BLaER1 (cell line): ENCODE measurements at regions not wholly inside any gene's neighbourhood (a gene's known extent, or its start where the extent isn't known, plus 50 kb on each side); places are given as distances from the start of the nearest gene placed in this dataset.

Experiments
- H3K27ac ChIP-seq: shearing (Covaris generic); formaldehyde crosslinking; 2 replicates; pipeline ENCODE4 v1.8.1; 2022
- H3K27me3 ChIP-seq: shearing (Covaris generic); formaldehyde crosslinking; 2 replicates; pipeline ENCODE4 v1.8.1; 2022
- H3K36me3 ChIP-seq: shearing (Covaris generic); formaldehyde crosslinking; 2 replicates; pipeline ENCODE4 v1.8.1; 2022
- H3K4me1 ChIP-seq: shearing (Covaris generic); formaldehyde crosslinking; 2 replicates; pipeline ENCODE4 v1.8.1; 2022
- H3K4me2 ChIP-seq: shearing (Covaris generic); formaldehyde crosslinking; 2 replicates; pipeline ENCODE4 v1.8.1; 2022
- H3K4me3 ChIP-seq: shearing (Covaris generic); formaldehyde crosslinking; 2 replicates; pipeline ENCODE4 v1.8.1; 2022
- H3K9ac ChIP-seq: shearing (Covaris generic); formaldehyde crosslinking; 2 replicates; pipeline ENCODE4 v1.8.1; 2022
- H3K9me3 ChIP-seq: shearing (Covaris generic); formaldehyde crosslinking; 2 replicates; pipeline ENCODE4 v1.8.1; 2022
- H4K20me1 ChIP-seq: shearing (Covaris generic); formaldehyde crosslinking; 2 replicates; pipeline ENCODE4 v1.8.1; 2022
- Cebpa-rat ChIP-seq: shearing (Covaris generic); IDR thresholded peaks from 2 replicates; pipeline ENCODE4 v1.8.1; 2022

DNA sequence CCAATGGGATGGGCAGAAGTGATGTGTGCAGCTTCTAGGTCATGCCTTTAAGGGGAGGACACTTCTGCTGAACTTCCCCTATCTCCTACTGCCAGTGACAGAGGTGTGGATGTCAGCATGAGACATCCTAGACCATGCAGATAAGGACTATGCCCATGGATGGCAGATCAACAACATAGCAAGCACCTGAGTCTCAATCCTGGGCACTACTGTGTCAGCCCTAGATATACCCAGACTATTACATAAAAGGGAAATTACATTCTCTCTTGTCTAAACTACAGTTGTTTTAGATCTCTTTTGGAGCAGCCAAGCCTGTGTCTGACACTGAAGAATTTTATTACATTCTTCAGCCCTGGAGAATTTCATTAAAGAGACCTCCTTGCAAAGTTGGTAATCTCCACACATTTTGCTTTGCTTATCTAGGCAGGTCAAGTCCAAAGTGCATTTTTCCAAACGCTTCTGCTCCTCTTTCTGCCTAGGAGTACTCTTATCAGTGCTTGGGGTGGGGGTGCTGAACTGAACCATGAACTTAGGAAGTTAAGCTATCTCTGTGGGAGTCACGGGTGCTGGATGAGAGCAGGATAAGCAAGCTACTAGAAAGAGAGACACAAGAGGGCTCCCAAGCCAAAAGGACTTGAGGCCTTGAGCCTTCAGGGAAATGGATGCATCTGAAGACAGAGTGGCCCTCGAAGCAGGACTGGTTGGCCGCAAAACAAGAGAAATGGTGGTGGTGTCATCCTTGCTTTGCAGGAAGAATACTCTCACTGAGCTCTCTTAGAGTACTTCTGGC is 95.2 kb upstream of the SPRED2 start:
- no peaks in the 10 kb centered on the region for H3K9me3 ChIP-seq
- no peak overlapping the region for H3K4me2 ChIP-seq
- no peak overlapping the region for H3K9ac ChIP-seq
- no peaks in the 10 kb centered on the region for H4K20me1 ChIP-seq
- H3K4me1 ChIP-seq: no peaks in the 10 kb centered on the region
- no peak overlapping the region for H3K27ac ChIP-seq
- no peaks in the 10 kb centered on the region for H3K27me3 ChIP-seq
- H3K36me3 ChIP-seq: no peaks in the 10 kb centered on the region
- H3K4me3 ChIP-seq: no peak overlapping the region
- no peak for TF ChIP-seq Cebpa-rat

DNA sequence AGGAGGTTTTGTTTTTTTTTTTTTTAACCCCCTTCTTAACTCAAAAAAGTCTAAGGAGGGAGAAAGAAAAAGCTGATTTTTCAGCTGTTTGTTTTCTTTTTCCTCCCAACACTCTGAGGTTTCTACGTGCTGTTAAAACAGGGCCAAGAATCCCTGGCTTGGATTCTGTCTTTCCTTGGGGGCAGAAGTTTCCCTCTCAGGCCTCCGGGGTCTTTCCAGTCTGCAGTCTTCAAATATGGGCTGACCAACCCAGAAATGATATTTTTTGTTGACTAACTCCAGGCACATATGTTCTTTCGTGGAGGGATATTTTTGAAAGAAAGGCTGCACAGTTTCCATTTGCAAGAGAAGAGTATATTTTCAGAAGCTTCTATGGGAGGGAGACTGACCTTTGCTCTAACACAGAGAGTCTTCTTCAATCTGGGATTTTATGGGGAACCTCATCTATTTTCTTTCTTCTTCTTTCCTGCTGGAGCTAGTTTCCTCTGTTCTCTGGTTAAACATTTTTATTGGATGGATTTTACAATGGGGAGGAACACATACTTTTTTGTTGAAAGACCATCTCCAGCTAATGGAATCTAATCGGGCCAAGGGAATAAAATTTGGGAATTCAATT is 93.3 kb upstream of the SPRED2 start:
- Histone ChIP-seq H4K20me1 (no peaks in the 10 kb centered on the region), H3K4me3 (no peak overlapping the region)
- no peak for TF ChIP-seq Cebpa-rat

DNA sequence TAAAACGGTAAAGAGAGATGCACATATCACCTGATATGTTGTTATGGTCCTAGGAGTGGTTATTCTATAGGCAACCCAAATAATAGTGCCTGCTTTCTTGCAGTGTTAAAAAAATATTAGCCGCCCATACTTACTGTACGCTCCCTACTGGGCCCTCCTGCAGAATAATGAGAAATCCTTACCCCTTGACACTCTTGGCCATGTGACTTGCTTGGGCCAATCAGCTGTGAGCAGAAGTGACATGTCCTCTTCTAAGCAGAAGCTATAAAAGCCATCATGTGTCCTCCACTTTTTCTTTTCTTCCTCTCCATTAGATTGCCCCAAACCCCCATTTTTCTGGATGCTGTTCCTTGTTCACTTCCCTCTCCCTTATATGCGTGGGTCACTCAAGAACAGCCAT is 90.5 kb upstream of the SPRED2 start:
- H4K20me1 ChIP-seq: no peaks in the 10 kb centered on the region
- no peaks in the 10 kb centered on the region for H3K27me3 ChIP-seq
- H3K4me2 ChIP-seq: no peak overlapping the region
- H3K4me1 ChIP-seq: no peaks in the 10 kb centered on the region
- no peak overlapping the region for H3K4me3 ChIP-seq
- H3K9me3 ChIP-seq: peaks cover 5% of the 10 kb centered on the region; the same call in 1 of the 2 replicates
- H3K36me3 ChIP-seq: no peaks in the 10 kb centered on the region
- H3K27ac ChIP-seq: no peak overlapping the region
- TF ChIP-seq Cebpa-rat: no peak
- no peak overlapping the region for H3K9ac ChIP-seq

More for the DNA sequence above, 93.3 kb upstream of the SPRED2 start:
- no peak overlapping the region for H3K4me2 ChIP-seq
- no peaks in the 10 kb centered on the region for H3K27me3 ChIP-seq
- no peaks in the 10 kb centered on the region for H3K9me3 ChIP-seq
- H3K36me3 ChIP-seq: no peaks in the 10 kb centered on the region
- H3K27ac ChIP-seq: no peak overlapping the region
- no peaks in the 10 kb centered on the region for H3K4me1 ChIP-seq
- H3K9ac ChIP-seq: no peak overlapping the region

DNA sequence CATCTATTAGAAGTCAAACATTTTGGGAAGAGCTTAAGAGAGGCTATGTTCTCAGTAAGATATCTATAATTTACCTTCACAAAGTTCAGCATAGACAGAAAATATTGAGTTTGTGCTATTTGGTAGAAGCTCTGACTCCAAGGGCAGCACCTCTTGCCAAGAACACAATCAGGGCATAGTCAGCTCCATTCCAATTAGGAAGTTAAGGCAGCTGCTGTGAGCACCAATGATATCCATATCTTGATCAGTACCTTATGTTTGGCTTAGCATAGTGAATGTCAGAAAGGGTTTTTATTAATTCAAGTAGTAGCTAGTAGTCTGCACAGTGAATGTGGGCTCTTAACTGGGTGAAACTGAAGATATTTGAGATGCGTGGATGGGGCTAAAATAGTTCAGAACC is 86.4 kb upstream of the SPRED2 start:
- no peak for TF ChIP-seq Cebpa-rat
- no peaks in the 10 kb centered on the region for H3K4me1 ChIP-seq
- no peak overlapping the region for H3K4me2 ChIP-seq
- no peaks in the 10 kb centered on the region for H3K27me3 ChIP-seq
- no peak overlapping the region for H3K4me3 ChIP-seq
- H3K9me3 ChIP-seq: peaks cover 5% of the 10 kb centered on the region; the same call in 1 of the 2 replicates
- no peaks in the 10 kb centered on the region for H4K20me1 ChIP-seq
- no peak overlapping the region for H3K9ac ChIP-seq
- H3K27ac ChIP-seq: no peak overlapping the region
- H3K36me3 ChIP-seq: no peaks in the 10 kb centered on the region

GRCh38 chr2:65514555-65515195 is 82.3 kb upstream of the SPRED2 start:
- Histone ChIP-seq H3K4me2 (no peak overlapping the region), H4K20me1 (no peaks in the 10 kb centered on the region), H3K9ac (no peak overlapping the region), H3K9me3 (peaks cover 9% of the 10 kb centered on the region), H3K4me1 (no peaks in the 10 kb centered on the region), H3K36me3 (no peaks in the 10 kb centered on the region), H3K27ac (no peak overlapping the region), H3K27me3 (no peaks in the 10 kb centered on the region), H3K4me3 (no peak overlapping the region)
- no peak for TF ChIP-seq Cebpa-rat

DNA sequence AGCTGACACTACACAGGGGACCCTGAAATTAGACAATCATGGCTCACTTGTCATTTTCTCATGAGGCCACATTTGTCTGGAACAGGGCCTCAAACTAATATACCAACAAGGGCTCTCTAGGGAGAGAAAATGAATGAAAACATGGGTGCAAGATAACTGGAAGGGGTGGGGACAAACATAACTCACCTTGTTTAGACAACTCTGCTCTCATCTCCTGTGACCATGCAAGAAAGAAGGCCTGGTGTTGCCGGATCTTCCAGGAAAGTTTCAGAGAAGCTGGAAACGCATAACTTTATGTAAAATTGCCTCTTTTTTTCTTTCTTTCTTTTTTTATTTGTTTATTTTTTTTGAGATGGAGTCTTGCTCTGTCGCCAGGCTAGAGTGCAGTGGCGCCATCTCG is 80.4 kb upstream of the SPRED2 start:
- Histone ChIP-seq H3K9ac (no peak overlapping the region), H3K4me2 (no peak overlapping the region), H3K4me3 (no peak overlapping the region), H3K27ac (no peak overlapping the region), H3K27me3 (no peaks in the 10 kb centered on the region), H3K4me1 (no peaks in the 10 kb centered on the region), H3K36me3 (no peaks in the 10 kb centered on the region), H3K9me3 (peaks cover 6% of the 10 kb centered on the region), H4K20me1 (no peaks in the 10 kb centered on the region)
- TF ChIP-seq Cebpa-rat: no peak

- H3K4me2 ChIP-seq: no peak overlapping the region
- peaks cover 6% of the 10 kb centered on the region for H3K9me3 ChIP-seq
- no peaks in the 10 kb centered on the region for H3K36me3 ChIP-seq
- TF ChIP-seq Cebpa-rat: no peak
- no peak overlapping the region for H3K4me3 ChIP-seq
- H4K20me1 ChIP-seq: no peaks in the 10 kb centered on the region
- H3K4me1 ChIP-seq: no peaks in the 10 kb centered on the region
- no peak overlapping the region for H3K27ac ChIP-seq
- H3K9ac ChIP-seq: no peak overlapping the region
- no peaks in the 10 kb centered on the region for H3K27me3 ChIP-seq
These were observed 78.9 kb upstream of the SPRED2 start for GRCh38 chr2:65511306-65511705.

DNA sequence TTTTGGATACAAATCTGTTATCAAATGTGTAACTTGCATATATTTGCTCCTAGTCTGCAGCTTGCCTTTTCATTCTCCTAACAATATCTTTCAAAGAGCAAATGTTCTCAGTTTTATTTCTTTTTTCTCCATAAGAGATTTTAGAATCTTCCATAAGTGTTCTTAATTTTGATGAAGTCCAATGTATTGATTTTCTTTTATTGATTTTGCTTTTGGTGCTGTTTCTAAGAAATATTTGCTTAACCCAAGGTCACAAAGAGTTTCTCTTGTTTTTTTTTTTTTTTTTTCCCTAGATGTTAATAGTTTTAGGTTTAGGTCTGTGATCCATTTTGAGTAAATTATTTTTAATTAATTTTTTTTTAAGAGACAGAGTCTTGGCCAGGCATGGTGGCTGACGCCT is 75.8 kb upstream of the SPRED2 start:
- no peak overlapping the region for H3K4me3 ChIP-seq
- no peak overlapping the region for H3K9ac ChIP-seq
- peaks cover 6% of the 10 kb centered on the region for H3K9me3 ChIP-seq
- no peak for TF ChIP-seq Cebpa-rat
- H3K27ac ChIP-seq: no peak overlapping the region
- H3K27me3 ChIP-seq: no peaks in the 10 kb centered on the region
- H4K20me1 ChIP-seq: no peaks in the 10 kb centered on the region
- no peak overlapping the region for H3K4me2 ChIP-seq
- no peaks in the 10 kb centered on the region for H3K36me3 ChIP-seq
- peaks cover 7% of the 10 kb centered on the region for H3K4me1 ChIP-seq

DNA sequence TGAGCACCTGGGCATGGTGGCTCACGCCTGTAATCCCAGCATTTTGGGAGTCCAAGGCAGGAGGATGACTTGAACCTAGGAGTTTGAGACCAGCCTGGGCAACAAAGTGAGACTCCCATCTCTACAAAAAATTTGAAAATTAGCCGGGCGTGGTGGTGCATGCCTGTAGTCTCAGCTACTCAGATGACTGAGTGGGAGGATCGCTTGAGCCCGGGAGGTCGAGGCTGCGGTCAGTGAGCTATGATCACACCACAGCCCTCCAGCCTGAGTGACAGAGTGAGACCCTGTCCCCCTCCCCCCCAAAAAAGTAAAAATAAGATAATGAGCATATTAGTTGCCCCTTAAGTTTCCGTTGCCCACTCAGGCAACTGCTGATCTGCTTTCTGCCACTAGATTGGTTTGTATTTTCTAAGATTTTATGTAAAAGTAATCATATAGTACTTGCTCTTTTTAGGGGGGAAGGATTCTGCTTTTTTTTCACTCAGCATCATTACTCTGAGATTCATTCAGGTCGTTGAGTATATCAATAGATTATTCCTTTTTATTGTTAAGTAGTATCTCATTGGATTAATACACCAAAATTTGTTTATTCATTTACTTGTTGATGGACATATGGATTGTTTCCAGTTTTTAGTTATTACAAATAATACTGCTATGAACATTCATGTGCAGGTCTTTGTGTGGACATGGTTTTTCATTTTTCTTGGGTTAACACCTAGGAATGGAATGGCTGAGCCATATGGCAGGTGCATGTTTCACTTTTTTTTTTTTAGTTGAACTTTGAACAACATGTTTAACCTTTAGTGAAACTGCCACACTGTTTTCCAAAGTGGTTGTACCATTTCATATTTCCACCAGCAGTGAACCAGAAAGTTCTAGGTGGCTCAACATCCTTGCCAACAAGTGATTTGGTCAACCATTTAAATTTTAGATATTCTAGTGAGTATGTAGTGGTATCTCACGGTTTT is 75.0 kb upstream of the SPRED2 start:
- no peak overlapping the region for H3K9ac ChIP-seq
- no peak overlapping the region for H3K27ac ChIP-seq
- no peaks in the 10 kb centered on the region for H4K20me1 ChIP-seq
- H3K9me3 ChIP-seq: peaks cover 6% of the 10 kb centered on the region
- no peak for TF ChIP-seq Cebpa-rat
- no peaks in the 10 kb centered on the region for H3K36me3 ChIP-seq
- no peaks in the 10 kb centered on the region for H3K27me3 ChIP-seq
- H3K4me1 ChIP-seq: peaks cover 7% of the 10 kb centered on the region
- H3K4me3 ChIP-seq: no peak overlapping the region
- no peak overlapping the region for H3K4me2 ChIP-seq
